Neural cell (in vitro differentiated cells): ENCODE measurements at regions not wholly inside any gene's neighbourhood (a gene's known extent, or its start where the extent isn't known, plus 50 kb on each side); places are given as distances from the start of the nearest gene placed in this dataset.

Experiments
- EZH2 ChIP-seq: fragments of 200-600, 300-800 bp; shearing (Covaris generic), sonication (generic); IDR thresholded peaks from 2 replicates; pipeline ENCODE4 v1.6.1; 2014; ENCODE audit warnings: antibody characterized with exemption, low read length, borderline replicate concordance, mild to moderate bottlenecking; ENCODE audit not compliant: insufficient read depth, poor library complexity, severe bottlenecking
- TAF1 ChIP-seq: IDR thresholded peaks from 2 replicates; pipeline ENCODE4 v1.6.1; 2012; ENCODE audit warnings: low read depth

DNA sequence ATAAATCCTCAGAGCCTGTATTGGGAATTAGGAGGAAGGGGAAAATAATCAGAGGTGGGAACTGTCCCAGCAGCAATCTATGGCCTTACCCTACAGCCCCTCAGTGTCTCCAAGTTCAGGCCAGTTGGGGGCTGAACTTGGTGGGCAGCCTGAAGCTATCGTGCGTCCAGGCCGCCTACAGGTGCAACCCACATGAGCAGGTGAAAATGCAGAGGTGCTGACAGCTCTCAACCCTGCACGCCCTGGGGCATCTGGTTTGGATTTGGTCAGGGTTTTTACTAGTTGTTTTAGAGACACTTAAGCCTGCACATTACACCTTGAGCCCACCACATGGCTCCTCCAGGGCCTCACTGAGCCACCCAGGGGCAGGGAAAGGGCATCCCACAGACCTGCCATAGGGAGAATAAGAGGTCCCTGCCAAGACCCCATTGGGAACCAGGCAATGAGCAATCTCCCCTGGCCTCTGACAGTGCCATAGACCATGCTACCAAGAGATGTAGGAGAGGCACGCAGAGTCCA, 209.5 kb downstream of the FOXD2 start:
- TF ChIP-seq TAF1, result no peak
- no peak for TF ChIP-seq EZH2
